ENCODE measurements at regions not wholly inside any gene's neighbourhood (a gene's known extent, or its start where the extent isn't known, plus 50 kb on each side); places are given as distances from the start of the nearest gene placed in this dataset.
"Not testable (repeated sequence)": the region's sequence is repeated elsewhere in the genome, so short reads cannot be mapped to it uniquely, and the experiment has no call there.

- H4K20me1 ChIP-seq (ENCODE audit: control insufficient read depth, insufficient read depth, low read length, poor library complexity, severe bottlenecking); H3K27me3 Mint-ChIP-seq; H3K9ac ChIP-seq (ENCODE audit: low read length); POLR2A ChIA-PET; H3K4me2 ChIP-seq (replicated peaks; ENCODE audit: low read depth, low read length, poor library complexity, severe bottlenecking); H3K9me3 ChIP-seq (ENCODE audit: control extremely low read depth in 1 of 3, control insufficient read depth in 2 of 3, insufficient read depth in 1 of 3, low read length in 2 of 3); H3K27me3 ChIP-seq (replicated peaks in 1 of 4; ENCODE audit: control extremely low read depth in 1 of 4, control insufficient read depth in 3 of 4, insufficient read depth in 4 of 4, low read length in 3 of 4); H3K9me3 Mint-ChIP-seq (ENCODE audit: insufficient read depth); ATAC-seq (ENCODE audit: low read depth); H3K4me3 ChIP-seq (ENCODE audit: control extremely low read depth in 1 of 5, extremely low read depth in 1 of 5, insufficient read depth in 1 of 5, low read depth in 2 of 5, low read length in 4 of 5); H2AFZ ChIP-seq (ENCODE audit: insufficient read depth, low read depth, low read length, poor library complexity, severe bottlenecking); H3K79me2 ChIP-seq (ENCODE audit: control insufficient read depth, insufficient read depth, low read length); H3K27ac Mint-ChIP-seq; H3K4me3 Mint-ChIP-seq; H3K4me1 ChIP-seq (ENCODE audit: control insufficient read depth in 2 of 2, insufficient read depth in 2 of 2, low read length in 2 of 2); DNase-seq; CTCF ChIA-PET; H3K27ac ChIP-seq (ENCODE audit: low read length in 2 of 2); H3K36me3 ChIP-seq (replicated peaks in 1 of 2; ENCODE audit: control extremely low read depth in 1 of 2, control insufficient read depth in 1 of 2, extremely low read depth in 1 of 2, insufficient read depth in 2 of 2, low read length in 1 of 2); intact Hi-C loops (cut with micrococcal nuclease): not testable (repeated sequence)
- H3K4me1 Mint-ChIP-seq: peaks cover 16% of the 10 kb centered on the region
- no CpG with 5 or more reads among the region's 5 CpGs for WGBS (ENCODE audit: insufficient coverage)
Measured at GRCh38 chr6:127406722-127407121, 52.5 kb downstream of the KIAA0408 start.

GRCh38 chr6:127406122-127406521, 53.1 kb downstream of the KIAA0408 start:
- Histone ChIP-seq H2AFZ (ENCODE audit: insufficient read depth, low read depth, low read length, poor library complexity, severe bottlenecking) (no peak overlapping the region), H3K27ac (ENCODE audit: low read length in 2 of 2) (no peak overlapping the region), H3K79me2 (ENCODE audit: control insufficient read depth, insufficient read depth, low read length) (no peaks in the 10 kb centered on the region), H3K36me3 (replicated peaks in 1 of 2; ENCODE audit: control extremely low read depth in 1 of 2, control insufficient read depth in 1 of 2, extremely low read depth in 1 of 2, insufficient read depth in 2 of 2, low read length in 1 of 2) (no peaks in the 10 kb centered on the region), H3K4me2 (replicated peaks; ENCODE audit: low read depth, low read length, poor library complexity, severe bottlenecking) (no peak overlapping the region), H4K20me1 (ENCODE audit: control insufficient read depth, insufficient read depth, low read length, poor library complexity, severe bottlenecking) (no peaks in the 10 kb centered on the region), H3K4me1 (ENCODE audit: control insufficient read depth in 2 of 2, insufficient read depth in 2 of 2, low read length in 2 of 2) (peaks cover 6 to 9% of the 10 kb centered on the region in 2 donors), H3K9me3 (ENCODE audit: control extremely low read depth in 1 of 3, control insufficient read depth in 2 of 3, insufficient read depth in 1 of 3, low read length in 2 of 3) (no peaks in the 10 kb centered on the region), H3K9ac (ENCODE audit: low read length) (no peak overlapping the region), H3K27me3 (replicated peaks in 1 of 4; ENCODE audit: control extremely low read depth in 1 of 4, control insufficient read depth in 3 of 4, insufficient read depth in 4 of 4, low read length in 3 of 4) (no peaks in the 10 kb centered on the region), H3K4me3 (ENCODE audit: control extremely low read depth in 1 of 5, extremely low read depth in 1 of 5, insufficient read depth in 1 of 5, low read depth in 2 of 5, low read length in 4 of 5) (no peak overlapping the region)
- Mint-ChIP-seq H3K27me3 (no peaks in the 10 kb centered on the region), H3K4me1 (peaks cover 16% of the 10 kb centered on the region), H3K9me3 (ENCODE audit: insufficient read depth) (peaks cover 4% of the 10 kb centered on the region), H3K27ac (no peak overlapping the region), H3K4me3 (no peak overlapping the region)
- ChIA-PET POLR2A (no interaction called here), CTCF (no interaction called here)
- TF ChIP-seq EZH2 (IDR thresholded peaks at IDR 0.05; ENCODE audit: borderline replicate concordance, insufficient read depth, low read depth, low read length, poor library complexity, severe bottlenecking): no peak
- no peak for TF ChIP-seq CTCF (IDR thresholded peaks at IDR 0.05)
- no peak for ATAC-seq (ENCODE audit: low read depth)
- DNase-seq: no peak
- intact Hi-C loops (cut with micrococcal nuclease): no loop called here
- WGBS (ENCODE audit: insufficient coverage): no CpG with 5 or more reads among the region's 3 CpGs
